Urothelium cell line (cell line): ENCODE measurements at regions not wholly inside any gene's neighbourhood (a gene's known extent, or its start where the extent isn't known, plus 50 kb on each side); places are given as distances from the start of the nearest gene placed in this dataset.
"Not testable (repeated sequence)": the region's sequence is repeated elsewhere in the genome, so short reads cannot be mapped to it uniquely, and the experiment has no call there.

Experiments
- DNase-seq: peaks from one replicate; pipeline ENCODE4 v3.0.0; 2011; ENCODE audit warnings: low spot score, mixed read lengths
- FAIRE-seq: peaks from 2 replicates; lab custom pipeline; 2011; peaks lifted over from hg19 to GRCh38; lab: Jason Lieb, UNC

DNA sequence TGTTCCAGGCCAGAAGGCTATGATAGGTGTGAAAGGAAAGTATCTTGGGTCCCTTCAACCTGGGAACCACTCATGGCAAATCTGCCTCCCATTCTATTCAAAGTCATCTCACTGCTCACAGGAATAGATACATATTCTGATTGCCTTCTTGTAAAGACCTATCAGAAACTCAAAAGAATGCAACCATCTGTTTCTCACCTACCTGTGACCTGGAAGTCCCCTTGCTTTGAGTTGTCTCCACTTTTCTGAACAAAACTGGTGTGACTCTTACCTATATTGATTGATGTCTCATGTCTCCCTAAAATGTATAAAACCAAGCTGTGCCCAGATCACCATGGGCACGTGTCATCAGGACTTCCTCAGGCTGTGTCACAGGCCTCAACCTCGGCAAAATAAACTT lies 1149.3 kb downstream of the NSUN3 start:
- DNase-seq (no peak), FAIRE-seq (no peak)

DNA sequence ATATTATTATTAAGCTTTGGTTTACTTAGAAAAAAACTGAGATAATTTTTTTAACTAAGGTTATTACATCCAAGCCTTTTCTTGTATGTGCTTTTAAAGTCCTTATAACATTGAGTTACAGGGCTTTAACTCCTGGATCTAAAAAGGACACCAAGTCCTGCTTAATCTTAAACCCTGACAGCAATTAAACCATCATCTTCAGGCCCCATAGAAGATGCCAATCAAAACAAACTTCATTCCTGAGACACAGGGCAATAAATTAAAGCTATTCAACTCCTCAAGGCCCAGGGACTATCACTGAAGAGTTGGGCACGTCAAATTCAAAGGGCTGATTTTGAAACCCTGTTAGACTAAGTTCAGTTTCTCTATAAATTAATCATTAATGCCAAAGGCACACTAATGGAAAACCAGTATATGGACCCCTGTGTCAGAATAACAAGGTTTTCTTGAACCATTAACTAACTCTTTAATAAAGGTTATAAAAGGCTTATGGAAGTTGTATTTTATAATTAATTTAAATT lies 1152.6 kb downstream of the NSUN3 start:
- FAIRE-seq (no peak), DNase-seq (no peak)

DNA sequence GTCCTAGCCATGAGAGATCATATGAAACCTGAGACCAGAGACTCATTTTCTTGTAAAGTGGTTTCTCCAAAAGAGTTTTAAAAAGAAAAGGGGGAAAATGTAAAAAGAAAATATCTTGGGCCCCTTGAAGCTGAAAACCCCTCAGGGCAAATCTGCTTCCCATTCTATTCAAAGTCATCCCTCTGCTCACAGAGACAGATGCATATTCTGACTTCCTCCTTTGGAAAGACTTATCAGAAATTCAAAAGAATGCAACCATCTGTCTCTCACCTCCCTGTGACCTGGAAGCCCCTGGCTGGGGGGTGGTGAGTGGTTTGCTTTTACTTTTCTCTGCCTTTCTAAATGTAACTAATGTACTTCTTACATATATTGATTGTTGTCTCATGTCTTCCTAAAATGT lies 1154.8 kb downstream of the NSUN3 start:
- no peak for FAIRE-seq
- no peak for DNase-seq

DNA sequence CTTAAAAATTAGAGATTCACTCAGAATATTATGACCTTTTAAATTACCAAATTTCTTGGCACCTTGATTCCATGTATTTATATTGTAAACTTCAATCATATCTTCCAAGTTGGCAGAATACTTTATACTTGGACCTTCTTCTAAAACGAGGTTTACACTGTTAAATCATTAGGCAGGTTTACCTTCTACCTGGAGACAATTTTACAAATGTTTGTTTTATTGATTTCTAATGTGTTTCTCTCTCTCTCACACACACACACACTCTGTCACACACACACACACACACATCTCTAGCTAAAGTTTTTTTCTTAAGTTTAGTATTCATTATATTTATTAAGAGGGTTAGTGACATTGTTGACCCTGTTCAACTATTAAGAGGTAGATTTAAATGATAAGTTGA lies 1155.6 kb downstream of the NSUN3 start:
- no peak for DNase-seq
- no peak for FAIRE-seq

DNA sequence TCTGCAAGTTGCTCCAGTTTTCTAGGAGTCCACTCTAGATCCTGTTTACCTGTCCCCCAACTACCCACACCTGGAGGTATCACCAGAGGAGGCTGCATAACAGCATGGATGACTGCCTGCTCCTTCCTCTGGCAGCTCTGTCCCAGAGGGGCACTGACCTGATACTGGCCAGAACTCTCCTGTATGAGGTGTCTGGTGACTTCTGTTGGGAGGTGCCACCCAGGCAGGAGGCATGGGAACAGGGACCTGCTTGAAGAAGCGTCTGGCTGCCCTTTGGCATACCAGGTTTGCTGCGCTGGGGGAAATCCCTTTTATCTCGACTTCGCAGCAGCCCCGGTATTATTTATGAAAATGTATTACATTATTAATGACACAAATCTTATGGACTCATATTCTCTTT lies 1163.6 kb downstream of the NSUN3 start:
- FAIRE-seq (no peak), DNase-seq (no peak)

DNA sequence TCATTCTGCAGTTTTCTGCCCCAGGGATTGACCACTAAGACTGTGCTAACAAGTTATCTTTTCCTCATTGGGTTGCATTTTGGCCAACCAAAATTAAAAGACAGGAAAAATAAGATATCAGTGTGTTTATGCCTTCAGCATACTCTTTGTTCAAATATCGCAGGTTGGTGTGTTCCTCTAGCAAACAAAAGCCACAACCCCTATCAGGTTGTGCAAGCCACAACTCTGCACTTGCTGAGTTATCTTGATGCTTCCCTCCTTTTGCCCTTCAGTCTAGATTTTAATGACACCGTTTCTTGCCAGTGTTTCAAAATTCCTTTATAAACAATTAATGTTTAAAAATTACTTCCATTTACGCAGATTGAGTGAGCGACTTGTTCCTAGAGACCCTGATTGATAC lies 1164.2 kb downstream of the NSUN3 start:
- DNase-seq (no peak), FAIRE-seq (no peak)

DNA sequence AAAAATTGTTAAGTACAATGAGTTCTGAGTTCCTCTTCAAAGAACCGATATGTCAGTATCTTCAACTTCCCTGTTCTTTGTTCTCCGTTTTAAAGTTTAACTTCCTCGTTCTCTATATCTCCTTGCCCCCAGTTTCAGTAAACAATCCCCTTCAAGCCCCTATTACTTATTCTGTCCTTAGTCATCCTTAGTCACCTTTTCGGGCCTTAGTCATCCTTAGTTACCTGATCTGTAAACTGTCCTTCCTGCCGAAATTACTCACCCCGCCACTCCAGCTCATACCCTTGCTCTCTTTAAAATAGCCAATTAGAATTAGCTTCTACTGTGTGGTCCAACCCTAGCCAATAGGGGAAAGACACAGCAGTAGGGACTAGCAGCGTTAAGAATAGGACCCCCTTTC lies 1165.6 kb downstream of the NSUN3 start:
- FAIRE-seq, result peak; percentile 13
- no peak for DNase-seq

DNA sequence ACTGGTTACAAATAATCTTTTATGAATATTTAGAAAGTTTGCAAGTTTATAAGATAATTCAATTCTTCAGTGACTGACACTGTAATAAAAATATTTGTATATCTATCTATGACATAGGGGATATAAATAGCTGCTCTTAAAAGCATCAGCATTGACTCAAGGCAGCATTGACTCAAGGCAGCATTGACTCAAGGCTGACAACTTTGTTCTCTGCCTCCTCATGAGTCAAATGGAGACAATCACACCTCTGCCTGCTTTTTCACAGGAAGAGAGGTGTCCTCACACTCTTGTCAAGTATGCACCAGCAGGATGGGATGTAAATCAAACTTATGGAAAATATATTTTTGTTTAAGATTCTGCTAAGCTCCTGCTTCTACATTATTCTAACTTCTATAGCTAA lies 1173.1 kb downstream of the NSUN3 start:
- DNase-seq (no peak), FAIRE-seq (no peak)

DNA sequence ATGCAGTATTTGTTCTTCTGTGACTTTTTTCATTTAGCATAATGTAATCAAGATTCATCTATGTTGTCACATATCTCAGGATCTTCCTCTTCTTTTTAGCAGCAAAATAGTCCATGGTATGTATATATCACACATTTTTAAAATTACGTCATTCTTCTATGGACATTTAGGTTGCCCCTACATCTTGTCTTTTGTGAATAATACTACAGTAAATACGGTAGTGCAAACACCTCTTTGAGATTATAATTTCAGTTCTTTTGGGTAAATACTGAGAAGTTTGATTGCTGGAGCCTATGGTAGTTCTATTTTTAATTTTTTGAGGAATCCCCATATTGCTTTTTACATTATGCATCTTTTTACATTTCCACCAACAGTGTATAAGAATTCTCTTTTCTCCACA lies 1174.9 kb downstream of the NSUN3 start:
- no peak for FAIRE-seq
- DNase-seq, result no peak

DNA sequence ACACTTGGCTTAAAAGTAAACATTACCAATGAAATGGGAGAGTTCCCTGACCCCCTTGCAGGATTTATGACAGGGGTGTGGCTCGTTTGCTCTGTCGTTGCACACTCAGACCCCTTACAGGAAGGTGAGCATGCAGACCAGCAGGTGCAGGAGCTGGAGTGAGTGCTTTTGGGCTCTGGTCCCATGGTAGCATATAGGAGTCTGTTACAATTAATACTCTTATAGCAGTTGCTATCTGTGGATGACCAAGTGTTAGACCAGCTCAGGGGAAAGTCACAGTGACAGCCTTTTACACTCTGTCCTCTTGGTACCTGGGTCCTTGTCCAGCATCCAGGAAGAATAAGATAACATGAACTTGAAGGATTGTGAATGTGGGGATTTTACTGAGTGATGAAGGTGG lies 1177.5 kb downstream of the NSUN3 start:
- FAIRE-seq (no peak), DNase-seq (no peak)

DNA sequence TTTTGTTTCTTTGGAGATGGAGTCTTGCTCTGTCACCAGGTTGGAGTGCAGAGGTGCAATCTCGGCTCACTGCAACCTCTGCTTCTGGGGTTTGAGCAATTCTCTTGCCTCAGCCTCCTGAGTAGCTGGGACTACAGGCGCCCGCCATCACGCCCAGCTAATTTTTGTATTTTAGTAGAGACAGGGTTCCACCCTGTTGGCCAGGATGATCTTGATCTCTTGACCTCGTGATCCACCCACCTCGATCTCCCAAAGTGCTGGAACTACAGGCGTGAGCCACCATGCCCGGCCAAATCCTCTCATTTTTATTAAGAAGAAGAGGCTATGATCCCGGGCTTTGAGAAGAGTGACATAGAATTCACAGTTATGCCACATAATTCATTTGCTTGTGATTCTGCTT lies 1178.4 kb downstream of the NSUN3 start:
- FAIRE-seq, DNase-seq: not testable (repeated sequence)

DNA sequence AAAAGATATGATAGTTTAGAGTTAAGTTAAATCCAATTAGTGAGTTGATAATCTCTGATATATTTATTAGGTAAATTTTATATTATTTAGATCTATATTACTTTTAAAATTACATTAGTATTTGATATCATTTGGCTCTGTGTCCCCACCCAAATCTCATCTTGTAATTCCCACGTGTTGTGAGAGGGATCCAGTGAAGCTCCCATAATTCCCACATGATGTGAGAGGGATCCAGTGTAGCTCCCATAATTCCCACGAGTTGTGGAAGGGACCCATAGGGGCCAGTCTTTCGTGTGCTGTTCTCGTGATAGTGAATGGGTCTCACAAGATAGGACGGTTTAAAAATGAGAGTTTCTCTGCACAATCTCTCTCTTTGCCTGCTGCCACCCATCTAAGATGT lies 1183.6 kb downstream of the NSUN3 start:
- DNase-seq (no peak), FAIRE-seq (no peak)

DNA sequence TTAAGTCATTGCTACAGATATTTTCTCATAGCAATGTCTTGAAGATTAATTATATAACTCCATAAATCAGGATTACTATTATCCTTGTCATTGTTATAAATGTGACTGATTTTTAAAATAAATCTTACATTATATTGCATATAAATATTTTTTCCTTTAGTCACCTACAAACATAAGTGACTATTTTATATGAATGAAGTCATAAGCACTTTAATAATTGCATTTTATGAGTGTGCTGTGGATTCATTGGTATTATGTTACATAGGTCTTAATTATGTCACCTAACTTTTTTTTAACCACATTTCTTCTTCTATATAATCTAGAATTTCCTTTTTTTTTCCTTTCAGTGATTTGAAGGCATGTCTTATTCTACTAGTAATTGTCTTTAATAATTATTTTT lies 1191.2 kb downstream of the NSUN3 start:
- DNase-seq (no peak), FAIRE-seq (no peak)

DNA sequence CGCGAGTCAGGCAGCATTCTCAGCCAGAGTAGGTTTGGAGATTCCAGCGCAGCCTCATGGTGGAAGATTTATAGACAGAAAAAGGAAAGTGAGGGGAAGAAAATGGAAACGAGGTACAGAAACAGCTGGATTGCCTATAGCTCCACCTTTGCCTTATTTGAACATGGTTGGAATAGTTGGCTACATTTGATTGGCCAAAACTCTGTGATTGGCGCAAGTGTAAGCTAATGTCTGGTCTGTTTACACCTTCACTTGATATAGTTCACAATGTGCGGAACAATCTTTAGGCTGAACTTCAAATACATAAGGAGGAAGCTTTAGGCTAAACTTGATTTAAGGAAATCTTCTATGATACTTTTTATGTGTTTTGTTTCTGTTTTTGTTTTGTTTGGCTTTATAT lies 1191.9 kb downstream of the NSUN3 start:
- no peak for DNase-seq
- FAIRE-seq, result no peak

DNA sequence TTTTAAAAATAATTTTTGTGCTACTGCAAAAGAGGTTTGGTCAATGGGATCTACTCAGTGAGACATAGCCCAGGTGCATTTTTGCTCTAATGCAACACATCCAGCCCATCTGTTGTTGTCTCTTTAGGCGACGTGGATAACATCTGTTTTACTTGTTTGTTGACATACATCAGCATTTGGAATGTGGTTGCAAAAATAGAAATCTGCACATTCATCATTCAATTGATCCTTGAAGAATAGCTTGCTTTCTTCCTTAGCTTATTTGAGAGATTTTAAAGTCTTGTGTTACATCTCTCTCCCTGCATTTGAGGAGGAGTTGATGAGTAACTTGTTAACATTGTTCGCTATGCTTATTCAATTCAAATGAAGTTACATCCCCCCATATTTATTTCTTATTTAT lies 1202.3 kb downstream of the NSUN3 start:
- DNase-seq (no peak), FAIRE-seq (no peak)

DNA sequence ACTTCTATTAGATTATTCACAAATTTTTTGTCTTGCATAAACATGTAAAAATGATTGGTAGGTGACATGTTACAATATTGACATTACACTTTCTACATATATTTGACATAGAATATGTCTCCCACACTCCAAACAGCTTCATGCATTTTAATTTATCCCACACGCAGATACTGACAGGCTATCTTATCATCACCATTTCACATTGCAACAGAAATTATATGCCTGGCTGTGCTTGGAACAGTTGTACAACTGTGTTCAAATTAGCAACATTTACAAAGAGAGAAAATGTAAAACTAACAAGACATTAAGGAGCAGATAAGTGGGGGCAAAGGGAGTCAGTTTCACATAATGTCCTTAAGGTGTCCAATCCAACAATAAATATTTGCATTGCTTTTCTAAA lies 1208.5 kb downstream of the NSUN3 start:
- DNase-seq (no peak), FAIRE-seq (peak; percentile 20)

DNA sequence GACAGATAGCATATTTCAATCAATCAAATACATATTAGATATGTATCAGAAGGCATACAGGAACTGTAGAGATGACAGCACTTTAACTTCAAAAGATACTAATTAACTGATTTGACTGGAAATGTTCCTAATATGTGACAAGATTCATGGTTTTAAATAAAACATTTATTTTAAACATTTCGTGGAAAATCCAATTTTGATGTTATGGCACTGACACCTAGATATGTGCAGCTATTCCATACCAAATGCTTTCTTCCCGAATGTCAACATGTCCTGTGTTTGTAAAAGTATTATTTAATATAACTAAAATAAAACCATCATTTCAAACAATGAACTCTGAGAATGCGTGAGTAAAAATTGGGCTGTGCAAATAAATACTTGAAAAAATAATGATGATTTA lies 1209.3 kb downstream of the NSUN3 start:
- DNase-seq, result no peak
- no peak for FAIRE-seq

DNA sequence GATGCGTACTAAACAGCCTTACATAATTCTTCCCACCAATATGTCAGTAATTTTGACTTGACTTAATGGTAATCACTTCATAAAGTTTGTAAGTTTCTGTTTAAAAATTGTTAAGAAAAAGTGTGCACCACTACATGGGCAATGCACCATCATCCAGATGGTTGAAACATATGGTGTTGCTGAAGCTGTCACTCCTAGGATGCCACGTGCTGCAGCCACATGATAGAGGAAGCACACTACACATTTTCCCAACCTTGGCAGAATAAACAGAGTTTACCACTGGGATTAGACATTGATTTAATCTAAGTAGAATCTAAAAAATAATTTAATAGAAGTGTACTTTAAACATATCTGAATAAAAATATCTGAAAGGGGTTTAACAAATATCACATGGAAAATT lies 1209.9 kb downstream of the NSUN3 start:
- DNase-seq (no peak), FAIRE-seq (no peak)

DNA sequence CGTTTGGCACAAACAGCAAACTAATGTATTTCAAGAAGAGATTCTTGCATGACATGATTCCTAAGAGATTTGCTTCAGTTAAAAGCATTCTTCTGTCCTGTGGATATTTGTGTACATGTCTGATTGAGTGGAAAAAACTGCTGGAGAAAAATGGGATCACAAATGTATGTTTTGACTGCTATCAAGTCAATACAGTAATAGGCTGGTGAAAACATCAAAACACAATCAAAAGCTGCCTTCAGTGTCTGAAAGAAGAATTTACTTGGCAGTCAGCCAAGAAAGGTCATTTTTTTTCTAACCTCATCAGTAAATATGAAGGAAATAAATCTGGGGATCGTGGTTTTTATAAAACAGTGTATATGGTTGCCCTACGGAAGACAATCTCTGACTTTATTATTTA lies 1214.8 kb downstream of the NSUN3 start:
- DNase-seq, result no peak
- FAIRE-seq, result no peak

DNA sequence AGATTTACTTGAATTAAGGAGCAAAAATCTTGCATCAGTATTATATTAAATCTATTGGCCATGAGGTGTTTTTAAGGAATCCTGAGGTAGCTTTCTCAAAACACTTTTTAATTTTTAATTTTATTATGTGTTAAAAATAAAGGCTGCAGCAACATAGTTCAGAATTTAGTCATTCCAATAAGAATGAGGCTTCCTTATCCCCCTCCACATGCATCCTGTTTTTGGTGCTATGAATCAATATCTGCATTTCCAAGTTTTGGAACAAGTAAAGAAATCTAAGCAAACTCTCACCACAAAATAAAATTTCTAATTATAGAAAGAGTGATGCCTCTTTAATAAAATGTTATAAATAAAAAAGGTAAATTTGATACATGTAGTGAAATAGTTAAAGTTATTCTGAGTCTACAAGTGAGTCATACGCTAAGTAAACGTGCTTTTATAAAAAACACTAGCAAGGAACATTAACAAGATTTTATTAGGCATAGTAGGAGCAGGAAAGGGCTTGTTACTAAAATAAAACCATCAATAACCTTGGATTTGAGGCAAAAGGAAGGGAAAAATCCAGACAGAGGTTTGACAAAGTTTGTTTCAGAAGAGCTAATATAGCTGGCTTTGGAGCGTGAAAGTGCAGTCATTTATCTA lies 1218.0 kb downstream of the NSUN3 start:
- DNase-seq, result no peak
- no peak for FAIRE-seq

DNA sequence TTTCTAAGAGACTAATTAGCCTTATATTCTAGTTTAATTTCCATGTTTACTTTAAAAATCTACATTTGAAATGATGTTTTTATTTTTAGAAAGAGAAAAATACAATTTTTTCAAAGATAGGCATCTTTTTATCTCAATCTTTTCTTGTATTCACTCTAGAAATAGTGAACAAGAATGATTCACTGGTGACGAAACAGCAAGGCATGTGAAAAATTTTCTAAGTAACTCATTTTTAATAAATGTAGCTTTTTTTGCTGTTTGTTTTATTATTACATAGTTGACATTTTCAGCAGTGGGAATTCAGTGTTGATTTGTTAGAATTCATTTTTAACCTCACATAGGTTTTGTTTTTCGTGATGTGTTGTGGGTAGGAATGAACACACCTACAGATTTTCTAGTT lies 1226.4 kb downstream of the NSUN3 start:
- DNase-seq (no peak), FAIRE-seq (no peak)

DNA sequence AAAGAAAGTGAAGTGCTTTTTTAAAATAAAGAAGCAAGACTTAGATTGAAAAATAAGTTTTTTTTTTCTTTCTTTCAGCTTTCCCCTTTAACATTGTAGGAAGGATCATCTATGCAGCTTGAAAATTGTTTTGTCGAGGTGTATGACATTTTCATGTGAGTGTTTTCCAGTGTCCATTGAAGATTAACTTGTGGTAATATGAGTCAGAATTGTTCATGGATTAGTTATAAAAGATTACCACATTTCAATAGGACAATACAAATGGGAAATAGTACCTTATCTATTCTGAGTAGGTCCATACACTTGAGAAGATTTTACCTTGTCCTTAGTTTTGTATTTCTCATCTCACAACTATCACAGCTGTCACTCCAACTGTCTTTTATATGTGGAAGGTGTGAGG lies 1234.7 kb downstream of the NSUN3 start:
- no peak for FAIRE-seq
- no peak for DNase-seq

DNA sequence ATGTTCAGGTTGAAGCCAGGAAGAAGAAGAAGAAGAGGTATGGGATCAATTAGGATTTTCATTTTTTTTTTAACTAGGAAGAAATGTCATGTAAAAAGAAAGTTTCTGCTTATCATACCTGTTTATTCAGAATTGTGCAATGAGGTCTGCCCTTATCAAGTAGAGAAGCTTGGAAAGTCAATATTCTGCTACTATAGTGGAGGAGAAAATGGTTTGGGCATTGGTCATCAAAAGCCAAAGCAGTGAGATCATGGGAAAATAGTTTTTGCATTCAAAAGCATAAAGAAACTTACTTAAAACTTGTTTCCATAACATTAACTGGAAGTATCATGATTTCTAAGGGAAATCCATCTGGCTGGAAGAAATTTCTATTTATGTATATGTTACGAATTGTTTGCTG lies 1239.2 kb downstream of the NSUN3 start:
- no peak for DNase-seq
- FAIRE-seq, result no peak
